Mammary epithelial cell (primary cell): ENCODE measurements at regions not wholly inside any gene's neighbourhood (a gene's known extent, or its start where the extent isn't known, plus 50 kb on each side); places are given as distances from the start of the nearest gene placed in this dataset.

Source experiments
- EZH2 ChIP-seq: IDR thresholded peaks from 2 replicates; pipeline ENCODE4 v1.6.1; 2012; ENCODE audit warnings: low read length, inconsistent platforms, borderline replicate concordance
- TF ChIP-seq, protein P1 (sequence below), 2 donors: IDR thresholded peaks in 1 of 2; conservative IDR thresholded peaks in 1 of 2; 2 replicates each; pipeline ENCODE4 v1.5.1; 2011 to 2012; ENCODE audit warnings: inconsistent platforms in 2 of 2, low read length in 2 of 2, mild to moderate bottlenecking in 2 of 2, control low read depth in 1 of 2, low read depth in 1 of 2; ENCODE audit not compliant: insufficient read depth in 1 of 2; ENCODE audit errors: extremely low read depth in 1 of 2

DNA sequence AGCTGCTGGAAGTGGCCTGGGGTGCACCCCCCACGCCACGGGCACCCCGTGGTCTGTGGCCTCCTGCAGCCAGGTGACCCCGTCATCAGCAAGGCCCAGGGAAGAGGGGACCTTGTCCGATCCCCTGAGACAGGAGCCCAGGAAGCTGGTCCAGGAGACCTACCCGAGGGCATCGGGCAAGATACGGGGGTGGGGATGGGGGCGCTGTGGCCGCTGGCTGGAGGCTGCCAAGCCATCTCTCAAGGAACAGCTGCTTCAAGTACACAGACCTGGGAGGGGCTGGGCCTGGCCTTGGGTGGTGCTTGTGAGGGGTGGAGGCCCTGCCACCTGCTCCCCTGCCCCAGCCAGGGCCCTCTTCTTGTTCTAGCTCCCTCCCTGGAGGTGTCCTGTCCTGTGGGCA is 1272.1 kb downstream of the BRD1 start:
- TF ChIP-seq, protein P1, sequence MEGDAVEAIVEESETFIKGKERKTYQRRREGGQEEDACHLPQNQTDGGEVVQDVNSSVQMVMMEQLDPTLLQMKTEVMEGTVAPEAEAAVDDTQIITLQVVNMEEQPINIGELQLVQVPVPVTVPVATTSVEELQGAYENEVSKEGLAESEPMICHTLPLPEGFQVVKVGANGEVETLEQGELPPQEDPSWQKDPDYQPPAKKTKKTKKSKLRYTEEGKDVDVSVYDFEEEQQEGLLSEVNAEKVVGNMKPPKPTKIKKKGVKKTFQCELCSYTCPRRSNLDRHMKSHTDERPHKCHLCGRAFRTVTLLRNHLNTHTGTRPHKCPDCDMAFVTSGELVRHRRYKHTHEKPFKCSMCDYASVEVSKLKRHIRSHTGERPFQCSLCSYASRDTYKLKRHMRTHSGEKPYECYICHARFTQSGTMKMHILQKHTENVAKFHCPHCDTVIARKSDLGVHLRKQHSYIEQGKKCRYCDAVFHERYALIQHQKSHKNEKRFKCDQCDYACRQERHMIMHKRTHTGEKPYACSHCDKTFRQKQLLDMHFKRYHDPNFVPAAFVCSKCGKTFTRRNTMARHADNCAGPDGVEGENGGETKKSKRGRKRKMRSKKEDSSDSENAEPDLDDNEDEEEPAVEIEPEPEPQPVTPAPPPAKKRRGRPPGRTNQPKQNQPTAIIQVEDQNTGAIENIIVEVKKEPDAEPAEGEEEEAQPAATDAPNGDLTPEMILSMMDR (conservative IDR thresholded peaks at IDR 0.05 in 1 of 2, IDR thresholded peaks at IDR 0.05 in 1 of 2; ENCODE audit: extremely low read depth in 1 of 2, insufficient read depth in 1 of 2, low read depth in 1 of 2, low read length in 2 of 2) = no peak
- TF ChIP-seq EZH2 = no peak
